Right kidney (tissue), 1 donor: ENCODE measurements at regions not wholly inside any gene's neighbourhood (a gene's known extent, or its start where the extent isn't known, plus 50 kb on each side); places are given as distances from the start of the nearest gene placed in this dataset.
"Not testable (repeated sequence)": the region's sequence is repeated elsewhere in the genome, so short reads cannot be mapped to it uniquely, and the experiment has no call there.

ENCODE experiments used
- DNase-seq: peaks from one replicate; pipeline ENCODE4 v3.0.0-alpha.2; 2016

DNA sequence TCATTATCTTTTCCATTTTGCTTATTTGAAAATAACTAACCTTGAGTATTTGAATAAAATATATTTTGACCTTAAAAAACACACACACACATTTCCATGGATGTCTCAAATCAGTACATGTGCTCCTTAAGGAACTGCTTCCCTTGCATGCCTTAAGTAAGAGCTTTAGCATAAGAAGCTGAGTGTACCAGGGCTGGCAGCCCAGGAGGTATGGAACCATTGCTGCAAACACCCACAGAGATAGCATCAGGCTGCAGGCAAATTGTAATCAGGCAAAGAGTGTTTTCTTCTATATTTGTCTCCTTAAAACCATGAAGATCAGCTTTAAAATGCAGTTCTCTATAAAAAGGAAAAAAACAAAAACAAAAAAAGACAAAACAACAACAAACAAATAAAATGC lies 160.6 kb downstream of the PLK2 start:
- DNase-seq: no peak

DNA sequence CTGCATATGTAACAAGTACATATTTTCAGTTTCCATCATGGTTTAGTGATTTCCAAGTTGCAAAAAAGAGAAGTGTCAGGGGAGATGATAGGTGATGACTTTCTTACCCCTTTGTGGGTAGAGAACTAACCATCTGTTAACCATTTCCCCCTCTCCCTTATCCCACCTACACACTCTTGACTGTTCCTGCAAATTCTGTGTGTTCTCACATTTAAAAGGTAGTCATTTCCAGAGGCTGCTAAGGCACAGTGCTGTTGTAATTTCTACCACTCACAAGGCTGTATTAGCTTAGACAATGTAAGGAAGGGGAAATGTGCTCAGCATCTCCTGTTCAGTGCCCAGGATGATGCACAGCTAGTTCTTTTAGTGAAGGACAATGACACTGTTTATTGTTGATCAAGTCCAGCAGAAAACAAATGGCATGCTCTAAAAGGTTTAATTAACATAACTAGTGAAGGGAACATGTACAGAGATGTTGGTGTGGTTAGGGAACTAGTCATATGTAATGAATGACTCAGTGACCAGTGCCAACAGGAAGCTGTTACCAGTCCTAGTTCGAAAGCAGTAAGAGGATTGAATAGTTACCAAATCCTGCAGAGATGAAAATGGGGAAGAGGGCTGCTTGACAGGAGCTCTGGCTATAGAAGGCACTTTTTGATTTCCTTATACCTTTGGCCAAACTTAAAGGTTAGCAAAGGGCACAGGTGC lies 165.1 kb downstream of the PLK2 start:
- DNase-seq: no peak

DNA sequence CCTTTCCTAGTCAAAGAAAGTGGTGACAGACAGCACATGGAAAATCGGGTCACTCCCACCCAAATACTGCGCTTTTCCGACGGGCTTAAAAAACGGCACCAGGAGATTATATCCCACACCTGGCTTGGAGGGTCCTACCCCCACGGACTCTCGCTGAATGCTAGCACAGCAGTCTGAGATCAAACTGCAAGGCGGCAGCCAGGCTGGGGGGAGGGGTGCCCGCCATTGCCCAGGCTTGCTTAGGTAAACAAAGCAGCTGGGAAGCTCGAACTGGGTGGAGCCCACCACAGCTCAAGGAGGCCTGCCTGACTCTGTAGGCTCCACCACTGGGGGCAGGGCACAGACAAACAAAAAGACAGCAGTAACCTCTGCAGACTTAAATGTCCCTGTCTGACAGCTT lies 171.6 kb downstream of the PLK2 start:
- DNase-seq: not testable (repeated sequence)

DNA sequence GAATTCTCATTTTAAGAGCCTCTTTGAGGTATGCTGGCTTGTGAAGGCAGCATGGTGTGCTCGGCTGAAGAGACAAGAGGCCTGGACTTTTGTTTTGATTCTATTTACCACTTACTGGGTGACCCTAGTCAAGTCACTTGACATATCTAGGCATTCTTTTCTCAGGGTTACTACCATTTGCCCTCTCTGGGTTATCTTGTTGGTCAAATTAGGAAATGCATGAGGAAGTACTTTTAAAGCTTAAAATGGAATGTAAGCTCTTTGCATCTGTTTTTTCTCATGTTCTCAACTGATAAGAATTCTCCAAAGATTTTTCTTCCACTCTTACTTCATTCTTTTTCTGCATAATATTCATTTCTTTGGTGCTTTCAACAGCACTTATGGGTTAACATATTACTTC lies 173.1 kb downstream of the PLK2 start:
- DNase-seq: no peak

DNA sequence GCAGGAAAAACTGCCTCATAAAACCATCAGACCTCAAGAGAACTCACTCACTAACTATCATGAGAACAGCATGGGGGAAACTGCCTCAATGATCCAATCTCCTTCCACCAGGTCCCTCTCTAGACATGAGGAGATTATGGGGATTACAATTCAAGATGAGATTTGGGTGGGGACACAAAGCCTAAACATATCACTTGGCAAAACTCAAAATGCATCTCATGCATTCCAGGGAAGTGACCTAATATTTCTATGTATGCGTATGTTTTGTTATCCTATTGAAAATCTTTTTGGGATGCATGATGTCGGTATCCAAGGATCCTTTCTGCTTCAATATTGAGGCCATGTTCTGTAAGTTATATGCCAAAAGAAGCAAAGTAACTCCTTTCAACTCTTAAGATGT lies 174.0 kb downstream of the PLK2 start:
- no peak for DNase-seq

DNA sequence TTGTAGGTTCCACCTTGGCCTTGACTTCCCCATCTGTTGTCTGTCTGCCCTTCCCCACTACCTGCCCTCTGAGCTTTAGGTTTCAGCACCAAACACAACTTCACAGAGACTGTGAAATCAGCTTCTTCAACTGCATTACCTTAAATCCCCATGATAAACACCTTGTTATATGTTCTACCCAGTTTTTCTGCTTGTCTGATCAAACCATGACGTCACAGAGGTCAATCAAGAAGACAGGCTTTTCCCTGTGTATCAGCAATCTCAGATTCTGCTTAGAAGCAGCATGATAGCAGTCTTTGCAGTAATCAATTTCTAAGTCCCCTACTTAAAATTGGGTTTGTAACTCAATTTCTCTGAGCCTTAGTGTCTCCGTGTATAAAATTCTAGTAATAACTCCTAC lies 175.0 kb downstream of the PLK2 start:
- DNase-seq: no peak

DNA sequence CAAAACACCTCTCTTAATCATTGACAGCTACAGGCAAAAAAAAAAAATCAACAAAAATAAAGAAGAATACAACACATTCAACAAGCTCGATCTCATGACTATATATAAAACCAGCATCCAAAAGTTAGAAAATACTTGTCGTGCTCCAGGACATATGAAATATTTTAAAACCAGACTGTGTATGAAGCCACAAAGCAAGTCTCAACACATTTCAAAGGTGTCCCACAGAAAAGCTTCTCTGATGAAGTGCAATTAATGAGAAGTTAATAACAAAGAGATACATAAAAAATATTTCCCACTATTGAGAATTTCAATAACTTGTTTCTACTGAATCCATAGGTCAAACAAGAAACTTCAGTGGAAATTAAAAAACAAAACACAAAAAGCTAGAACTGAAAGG lies 178.7 kb downstream of the PLK2 start:
- DNase-seq: no peak

DNA sequence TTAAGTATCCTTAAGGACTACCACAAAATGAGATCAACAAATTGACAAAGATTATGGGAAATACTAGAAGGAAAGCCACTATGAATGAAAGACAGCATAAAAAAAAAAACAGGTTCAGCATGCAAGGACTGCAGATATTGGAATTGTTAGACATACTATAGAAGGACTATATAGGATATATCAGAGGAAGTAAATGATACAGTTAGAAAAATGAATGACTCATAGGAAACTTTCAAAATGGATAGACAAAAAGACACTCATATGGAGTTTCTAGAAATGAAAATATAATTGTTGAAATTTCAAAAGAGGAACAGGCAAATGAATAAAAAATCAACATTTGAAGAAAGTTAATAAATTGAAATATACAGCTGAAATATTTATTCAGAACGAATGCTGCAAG lies 180.6 kb downstream of the PLK2 start:
- DNase-seq: no peak

DNA sequence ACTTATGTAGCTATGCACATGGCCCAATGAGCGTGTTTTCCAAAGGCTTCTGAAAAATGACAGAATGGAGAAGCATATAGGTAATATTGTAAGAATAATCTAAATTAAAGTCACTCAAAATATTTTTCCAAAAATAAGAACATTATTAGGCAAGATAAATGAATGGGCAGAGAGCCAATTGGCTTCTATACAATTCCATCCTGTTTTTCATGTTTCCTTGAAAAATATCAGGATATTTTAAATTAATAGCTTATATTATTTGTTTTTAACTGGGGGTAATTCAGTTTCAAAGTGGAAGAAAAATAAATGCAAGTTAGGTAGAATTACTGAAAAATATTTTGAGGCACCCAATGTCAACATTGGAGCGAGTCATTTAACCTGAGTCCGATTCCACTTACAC lies 183.5 kb downstream of the PLK2 start:
- no peak for DNase-seq

DNA sequence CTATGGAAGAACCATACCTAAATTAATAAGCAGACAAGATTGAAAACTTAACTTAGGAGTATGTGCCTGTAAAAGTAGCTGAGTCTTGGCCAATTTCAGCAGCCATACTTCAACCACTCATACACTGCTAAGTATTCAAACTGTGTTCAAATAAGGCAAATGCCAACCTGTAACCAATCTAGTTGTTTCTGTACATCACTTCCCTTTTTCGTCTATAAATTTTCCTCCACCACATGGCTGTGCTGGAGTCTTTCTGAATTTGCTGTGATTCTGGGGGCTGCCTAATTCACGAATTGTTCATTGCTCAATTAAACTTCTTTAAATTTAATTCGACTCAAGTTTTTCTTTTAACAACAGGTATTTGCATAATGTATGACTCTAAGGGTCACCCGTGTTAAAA lies 184.4 kb downstream of the PLK2 start:
- no peak for DNase-seq

DNA sequence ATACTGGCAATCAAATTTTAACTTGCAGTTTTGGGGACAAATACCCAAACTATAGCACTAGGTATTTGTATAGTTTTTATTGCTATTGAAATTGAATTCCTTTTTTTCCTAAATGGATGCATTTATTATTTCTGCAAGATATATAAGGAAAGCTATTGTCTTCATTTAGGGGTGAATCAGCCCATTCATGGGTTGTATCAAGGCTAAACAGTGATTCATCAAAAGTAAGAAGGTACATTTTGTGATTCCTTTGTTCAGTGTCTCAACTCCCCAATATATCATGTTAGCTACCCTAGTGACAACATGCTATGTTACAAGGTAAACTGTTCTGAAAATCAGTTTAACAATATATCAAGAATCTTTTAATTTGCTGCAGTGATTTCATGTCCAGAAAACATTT lies 185.7 kb downstream of the PLK2 start:
- DNase-seq: no peak

DNA sequence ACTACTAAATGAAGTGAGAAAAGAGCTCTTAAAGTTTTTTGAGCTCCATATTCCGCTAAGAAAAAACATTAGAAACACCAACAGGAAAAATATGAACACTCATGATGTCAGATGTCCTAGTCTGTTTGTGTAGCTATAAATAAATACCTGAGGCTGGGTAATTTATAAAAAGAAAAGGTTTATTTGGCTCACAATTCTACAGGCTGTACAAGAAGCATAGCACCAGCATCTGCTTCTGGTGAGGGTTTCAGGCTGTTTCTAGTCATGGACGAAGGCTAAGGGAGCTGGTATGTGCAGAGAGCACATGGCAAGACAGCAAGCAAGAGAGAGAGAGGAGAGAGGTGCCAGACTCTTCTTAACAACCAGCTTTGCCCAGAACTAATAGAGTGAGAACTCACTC lies 186.2 kb downstream of the PLK2 start:
- DNase-seq: no peak

DNA sequence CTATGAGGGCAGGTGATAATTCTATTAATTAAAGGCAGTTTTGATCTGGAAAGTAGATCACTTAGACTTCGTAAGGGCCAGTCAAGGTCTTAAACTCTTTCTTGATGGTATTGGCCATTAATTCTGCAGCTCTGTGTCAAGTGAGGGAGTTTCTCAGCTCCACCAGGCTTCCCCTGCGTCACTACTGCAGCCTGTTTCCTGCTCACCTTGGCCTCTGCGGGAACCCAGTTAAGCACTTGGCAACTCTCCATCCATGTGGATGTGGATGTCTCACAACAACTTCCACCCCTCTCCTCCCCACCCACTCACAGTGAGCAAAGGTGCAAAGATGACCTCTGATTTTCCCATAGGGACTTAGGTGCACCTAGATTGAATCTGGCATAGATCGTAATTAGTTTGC lies 191.6 kb downstream of the PLK2 start:
- DNase-seq: no peak

DNA sequence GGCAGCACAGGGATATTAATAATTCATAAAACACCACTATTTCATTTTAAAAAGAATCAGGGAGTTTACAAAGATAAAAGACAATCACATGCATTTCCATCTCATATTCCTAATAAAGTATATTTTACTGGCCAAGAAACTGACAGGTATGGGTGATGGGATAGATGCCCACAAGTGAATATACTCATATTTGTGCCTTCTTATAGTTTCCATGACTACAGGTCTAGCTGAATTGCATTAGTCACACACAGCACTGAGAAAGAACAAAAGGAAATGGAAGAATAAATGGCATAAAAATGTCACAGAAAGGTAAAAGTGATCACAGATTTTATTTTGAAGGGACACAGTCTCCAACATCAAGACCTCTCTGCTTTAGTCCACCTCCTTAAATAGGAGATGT lies 193.5 kb downstream of the PLK2 start:
- DNase-seq: no peak

DNA sequence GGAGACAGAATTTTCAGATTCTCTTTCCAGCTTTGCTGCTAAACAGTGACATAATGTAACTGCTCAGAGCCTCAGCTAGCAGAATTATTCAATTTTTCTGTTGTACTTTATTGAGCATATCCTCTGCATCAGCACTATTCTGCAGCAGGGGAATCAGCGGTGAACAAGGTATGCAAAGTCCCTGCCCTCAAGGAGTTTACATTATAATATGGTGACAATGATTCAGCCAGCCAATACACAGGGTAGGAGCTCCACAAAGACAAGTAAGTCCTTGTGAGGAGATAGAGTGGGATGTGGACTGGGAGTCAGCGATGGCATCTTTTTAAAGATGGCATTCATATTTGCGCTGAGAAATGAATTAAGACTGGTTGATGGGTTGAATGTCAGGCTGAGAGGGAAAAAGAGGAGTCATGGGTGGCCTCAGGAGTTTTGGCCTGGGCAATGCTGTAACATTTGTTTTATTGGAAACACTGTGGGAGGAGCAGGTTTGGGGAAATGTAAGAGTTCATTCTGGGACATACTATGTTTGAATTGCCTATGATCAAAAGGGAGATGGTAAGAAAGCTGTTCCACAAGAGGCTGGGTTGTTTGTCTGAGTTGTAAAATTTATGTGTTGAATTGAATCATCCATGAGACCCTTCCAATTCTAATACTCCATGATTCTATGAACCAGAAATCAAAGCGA lies 194.5 kb downstream of the PLK2 start:
- DNase-seq: no peak

DNA sequence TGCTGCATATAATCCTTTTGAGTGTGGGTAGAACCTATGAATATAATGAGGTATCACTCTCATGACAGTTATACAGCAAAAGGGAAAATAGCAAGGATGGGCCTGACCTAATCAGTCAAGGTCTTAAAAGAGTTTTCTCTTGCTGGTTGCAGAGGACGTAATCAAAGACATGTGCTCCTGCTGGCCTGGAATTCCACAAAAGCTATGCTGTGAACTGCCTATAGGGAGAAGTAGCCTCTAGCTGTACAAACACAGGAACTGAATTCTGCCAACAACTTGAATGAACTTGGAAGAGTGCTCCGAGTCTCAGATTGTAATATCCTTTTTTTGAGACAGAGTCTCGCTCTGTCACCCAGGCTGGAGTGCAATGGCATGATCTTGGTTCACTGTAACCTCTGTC lies 195.6 kb downstream of the PLK2 start:
- no peak for DNase-seq

DNA sequence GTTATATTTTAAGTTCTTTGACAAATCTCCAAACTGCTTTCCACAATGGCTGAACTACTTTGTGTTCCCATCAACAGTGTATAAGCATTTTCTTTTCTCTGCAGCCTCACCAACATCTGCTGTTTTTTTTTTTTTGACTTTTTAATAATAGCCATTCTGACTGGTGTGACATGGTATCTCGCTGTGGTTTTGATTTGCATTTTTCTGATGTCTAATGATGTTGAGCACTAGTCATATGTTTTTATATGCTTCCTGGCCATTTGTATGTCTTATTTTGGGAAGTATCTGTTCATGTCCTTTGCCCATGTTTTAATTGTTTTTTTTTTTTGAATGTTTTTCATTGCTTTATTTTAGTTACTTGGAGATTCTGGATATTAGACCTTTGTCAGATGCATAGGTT lies 196.6 kb downstream of the PLK2 start:
- no peak for DNase-seq

DNA sequence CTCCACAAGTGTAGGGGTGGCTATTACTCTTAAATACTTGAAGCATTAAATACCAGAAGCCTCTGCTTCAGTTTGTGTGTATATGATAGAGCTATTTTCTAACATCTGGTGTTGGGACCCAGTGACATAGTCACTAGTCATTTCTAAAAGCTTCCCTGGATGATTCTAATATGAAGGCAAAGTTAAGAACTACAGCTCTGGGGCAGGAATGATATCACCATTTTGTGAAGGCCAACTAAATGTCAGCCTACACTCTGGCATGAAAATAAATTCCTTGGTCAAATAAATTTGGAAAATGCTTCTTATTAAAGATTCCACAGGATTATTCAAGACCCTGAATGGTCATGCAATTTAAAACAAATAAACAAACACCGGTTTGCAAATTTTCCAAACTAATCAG lies 197.7 kb downstream of the PLK2 start:
- no peak for DNase-seq

DNA sequence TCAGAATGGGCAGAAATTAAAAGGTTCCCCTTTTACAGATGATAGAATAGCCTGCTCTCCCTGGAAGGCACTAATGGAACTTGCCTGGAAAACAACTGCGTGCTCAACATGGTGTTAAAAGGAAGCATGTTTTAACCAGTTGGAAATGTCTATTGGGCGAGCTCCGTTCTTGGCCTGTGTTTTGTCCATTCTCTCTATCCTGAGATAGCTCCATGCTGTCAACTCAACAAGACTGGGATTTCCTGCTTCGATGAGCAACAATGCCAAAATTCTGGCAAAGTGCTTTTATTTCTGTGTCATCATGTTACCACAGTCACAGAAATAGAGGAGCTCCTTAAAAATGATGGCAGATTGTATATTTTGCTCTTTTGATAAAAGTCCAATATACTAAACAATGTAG lies 198.3 kb downstream of the PLK2 start:
- DNase-seq: no peak

DNA sequence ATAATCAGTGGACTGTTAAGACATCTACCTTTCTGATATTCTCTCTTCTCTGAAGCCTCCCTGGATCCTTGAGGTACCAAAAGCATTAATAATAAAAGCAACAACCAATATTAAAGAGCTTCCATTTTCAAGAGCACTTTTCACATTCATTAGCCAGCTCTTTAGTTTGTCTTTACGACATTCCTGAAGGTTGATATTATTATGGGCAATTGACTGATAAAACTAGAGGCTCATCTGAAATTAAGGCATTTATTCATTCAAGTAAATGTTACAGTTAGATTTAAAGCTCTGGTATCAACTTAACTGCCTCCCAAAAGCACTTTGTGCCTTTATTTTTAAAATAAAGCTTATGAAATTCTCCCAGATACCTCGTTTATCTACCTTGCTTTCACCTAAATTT lies 199.6 kb downstream of the PLK2 start:
- DNase-seq: no peak

DNA sequence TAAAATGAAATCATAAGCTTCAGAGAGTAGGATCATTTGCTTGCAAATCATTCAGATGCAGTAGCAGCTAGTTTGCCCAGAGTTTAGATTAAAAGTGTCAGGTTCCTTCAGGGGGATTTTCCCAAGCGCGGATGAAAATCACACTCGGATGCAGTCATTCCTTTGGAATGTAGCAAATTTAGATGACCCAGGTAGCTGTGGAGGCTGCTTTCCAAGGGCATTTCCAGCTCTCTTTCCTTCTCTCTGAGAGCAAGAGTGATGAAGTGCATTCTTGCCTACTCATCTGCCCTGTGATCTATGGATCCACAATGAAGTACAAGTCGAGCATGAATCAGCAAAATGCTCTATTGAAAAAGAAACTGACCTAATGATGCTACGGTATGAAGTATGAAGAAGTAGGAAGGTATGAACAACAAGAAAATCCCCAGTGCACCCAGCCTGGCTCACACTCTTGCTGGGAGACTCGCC lies 200.2 kb downstream of the PLK2 start:
- DNase-seq: no peak

DNA sequence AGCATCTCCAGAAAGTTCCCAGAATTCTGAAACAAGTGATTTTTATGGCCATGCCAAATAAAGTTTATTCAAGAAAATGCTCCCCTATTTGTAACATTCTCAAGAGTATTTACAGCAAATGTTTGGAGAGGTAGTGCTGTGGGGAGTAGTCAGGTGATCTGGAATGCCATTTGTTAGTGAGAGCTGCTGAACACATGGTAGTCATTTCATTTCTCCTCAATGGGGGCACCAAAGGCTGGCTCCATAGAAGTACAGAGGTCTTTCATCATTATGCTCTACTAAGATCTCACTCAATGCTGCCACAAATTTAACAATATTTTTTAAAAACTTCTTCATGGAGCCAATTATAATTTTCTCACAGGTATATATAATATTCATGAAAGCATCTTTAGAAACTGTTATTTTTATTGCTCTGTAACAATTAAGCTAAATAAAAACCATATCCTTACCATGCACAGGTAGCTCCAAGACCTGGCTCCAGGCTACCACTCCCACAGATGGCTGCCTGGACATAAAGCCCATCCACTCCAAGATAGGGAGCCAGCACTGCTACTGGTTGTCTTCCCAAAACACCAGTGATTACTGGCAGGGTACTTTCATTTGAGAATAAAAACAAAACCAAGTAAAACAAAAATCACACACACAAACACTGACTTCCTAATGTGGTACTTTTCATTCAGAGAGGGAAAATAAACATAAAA lies 200.8 kb downstream of the PLK2 start:
- DNase-seq: no peak

DNA sequence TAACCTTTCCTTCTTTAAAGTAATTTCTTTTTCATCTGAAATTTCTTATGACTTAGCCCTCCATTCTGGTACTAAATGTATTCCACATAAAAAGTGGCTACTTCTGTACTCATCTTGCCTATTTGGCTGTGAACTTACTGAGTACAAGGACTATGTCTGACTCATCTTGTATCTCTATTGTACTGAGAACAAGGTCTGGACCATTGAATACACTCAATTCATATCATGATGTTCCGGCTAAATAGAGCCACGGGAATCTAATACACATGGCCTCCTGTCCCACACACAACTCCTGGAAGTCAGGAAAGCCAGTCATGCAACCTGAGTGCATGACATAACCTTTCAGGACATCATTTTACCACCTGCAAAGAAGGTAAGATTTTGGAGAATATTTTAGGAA lies 203.9 kb downstream of the PLK2 start:
- no peak for DNase-seq

DNA sequence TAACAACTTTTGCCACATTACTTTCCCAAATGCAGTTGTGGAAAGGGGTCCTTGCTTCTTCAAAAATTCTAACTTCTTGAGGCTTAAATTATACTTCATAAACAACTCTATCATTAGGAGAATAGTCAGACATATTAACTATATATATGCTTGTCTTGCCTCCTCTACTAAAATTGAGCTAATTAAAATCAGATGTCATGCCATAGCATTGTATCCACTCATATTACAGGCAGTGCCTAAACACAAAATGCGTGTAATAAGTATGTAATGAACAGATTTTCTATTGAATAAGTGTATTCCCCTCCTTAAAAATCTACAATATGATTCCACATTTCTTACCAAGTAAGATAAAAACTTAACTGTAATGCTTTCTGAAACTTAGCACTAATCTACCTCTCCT lies 204.5 kb downstream of the PLK2 start:
- no peak for DNase-seq
